ENCODE measurements at regions not wholly inside any gene's neighbourhood (a gene's known extent, or its start where the extent isn't known, plus 50 kb on each side); places are given as distances from the start of the nearest gene placed in this dataset.

DNA sequence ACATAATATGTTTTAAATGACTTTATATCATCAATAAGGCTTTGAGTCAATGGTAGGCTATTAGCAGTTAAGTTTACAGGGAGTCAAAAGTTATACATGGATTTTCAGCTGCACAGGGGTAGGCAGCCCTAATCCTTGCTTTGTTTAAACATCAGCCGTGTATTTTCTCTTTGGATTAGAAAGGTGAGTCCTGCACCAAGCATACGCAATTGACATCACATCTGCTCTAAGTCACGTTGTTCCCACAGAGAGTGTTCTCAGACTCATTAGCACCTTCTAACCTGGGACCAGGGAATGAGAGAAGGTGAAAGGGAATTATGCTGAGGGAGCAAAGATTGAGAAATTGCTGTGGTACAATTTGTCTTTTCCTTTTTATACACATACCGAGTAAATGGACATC is 148.6 kb upstream of the ZNF804B start:
- no TSS peak for BruUV-seq (replicated peaks)
- ChIA-PET CTCF (no interaction called here), POLR2A (ENCODE audit: unreplicated experiment) (no interaction called here)
- no peaks in the 10 kb centered on the region for H3K9me3 ChIP-seq (ENCODE audit: low read length)
- H3K9me2 ChIP-seq (replicated peaks; ENCODE audit: low read length), result no peaks in the 10 kb centered on the region
- H3K36me3 ChIP-seq (ENCODE audit: low read depth, low read length), result no peaks in the 10 kb centered on the region
- ATAC-seq (no peak), DNase-seq (no peak)
- H3F3A ChIP-seq (ENCODE audit: low read length, unreplicated experiment), result no peaks in the 10 kb centered on the region
- no peaks in the 10 kb centered on the region for H3K79me2 ChIP-seq (ENCODE audit: low read length)
- H2AFZ ChIP-seq (ENCODE audit: low read length), result no peak overlapping the region
- no peak overlapping the region for H3K4me3 ChIP-seq (ENCODE audit: low read length)
- intact Hi-C loops (cut with micrococcal nuclease), result no loop called here
- H3K9ac ChIP-seq (ENCODE audit: low read length), result no peak overlapping the region
- no peaks in the 10 kb centered on the region for H4K20me1 ChIP-seq (ENCODE audit: low read length)
- no peak for TF ChIP-seq EZH2 (IDR thresholded peaks at IDR 0.05; ENCODE audit: low read length, unreplicated experiment)
- TF ChIP-seq, protein P1, sequence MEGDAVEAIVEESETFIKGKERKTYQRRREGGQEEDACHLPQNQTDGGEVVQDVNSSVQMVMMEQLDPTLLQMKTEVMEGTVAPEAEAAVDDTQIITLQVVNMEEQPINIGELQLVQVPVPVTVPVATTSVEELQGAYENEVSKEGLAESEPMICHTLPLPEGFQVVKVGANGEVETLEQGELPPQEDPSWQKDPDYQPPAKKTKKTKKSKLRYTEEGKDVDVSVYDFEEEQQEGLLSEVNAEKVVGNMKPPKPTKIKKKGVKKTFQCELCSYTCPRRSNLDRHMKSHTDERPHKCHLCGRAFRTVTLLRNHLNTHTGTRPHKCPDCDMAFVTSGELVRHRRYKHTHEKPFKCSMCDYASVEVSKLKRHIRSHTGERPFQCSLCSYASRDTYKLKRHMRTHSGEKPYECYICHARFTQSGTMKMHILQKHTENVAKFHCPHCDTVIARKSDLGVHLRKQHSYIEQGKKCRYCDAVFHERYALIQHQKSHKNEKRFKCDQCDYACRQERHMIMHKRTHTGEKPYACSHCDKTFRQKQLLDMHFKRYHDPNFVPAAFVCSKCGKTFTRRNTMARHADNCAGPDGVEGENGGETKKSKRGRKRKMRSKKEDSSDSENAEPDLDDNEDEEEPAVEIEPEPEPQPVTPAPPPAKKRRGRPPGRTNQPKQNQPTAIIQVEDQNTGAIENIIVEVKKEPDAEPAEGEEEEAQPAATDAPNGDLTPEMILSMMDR (conservative IDR thresholded peaks at IDR 0.05; ENCODE audit: low read depth, low read length), result no peak
- TF ChIP-seq EZH2phosphoT487 (IDR thresholded peaks at IDR 0.05; ENCODE audit: borderline replicate concordance, low read length), result no peak
- 0 out of 2 replicates have a peak, but pooled peaks cover 7% of the 10 kb centered on the region for H3K27me3 ChIP-seq (ENCODE audit: low read length)
- no peak overlapping the region for H3K4me2 ChIP-seq (ENCODE audit: low read length)
- no peaks in the 10 kb centered on the region for H3K4me1 ChIP-seq (ENCODE audit: insufficient read depth, low read length)
- no peak overlapping the region for H3K27ac ChIP-seq (ENCODE audit: low read length)

DNA sequence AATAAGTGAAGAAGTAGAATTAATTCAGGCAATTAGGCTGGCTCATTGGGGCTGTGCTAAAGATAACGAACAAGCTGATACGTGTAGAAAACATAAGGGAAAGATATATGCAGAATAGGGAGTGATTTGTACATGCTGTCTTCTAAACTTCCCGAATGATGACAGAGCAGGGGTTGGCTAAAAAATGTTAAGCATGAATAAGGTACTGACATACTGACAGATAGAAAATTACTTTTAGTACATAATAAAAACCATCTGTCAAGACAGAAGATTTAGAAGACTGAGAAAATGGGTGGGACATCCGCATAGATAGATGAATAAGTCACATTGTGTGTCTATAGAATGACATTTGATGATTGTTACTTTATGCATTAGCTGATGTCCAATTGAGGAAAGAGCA is 158.8 kb upstream of the ZNF804B start:
- H3K9me3 ChIP-seq (ENCODE audit: low read length), result no peaks in the 10 kb centered on the region
- no TSS peak for BruUV-seq (replicated peaks)
- H3K36me3 ChIP-seq (ENCODE audit: low read depth, low read length), result no peaks in the 10 kb centered on the region
- no peak overlapping the region for H3K4me3 ChIP-seq (ENCODE audit: low read length)
- no peak for ATAC-seq
- H3K27me3 ChIP-seq (ENCODE audit: low read length), result 0 out of 2 replicates have a peak, but pooled peaks cover 5% of the 10 kb centered on the region
- no peaks in the 10 kb centered on the region for H3K9me2 ChIP-seq (replicated peaks; ENCODE audit: low read length)
- TF ChIP-seq EZH2 (IDR thresholded peaks at IDR 0.05; ENCODE audit: low read length, unreplicated experiment), result no peak
- TF ChIP-seq EZH2phosphoT487 (IDR thresholded peaks at IDR 0.05; ENCODE audit: borderline replicate concordance, low read length), result no peak
- TF ChIP-seq, protein P1 (conservative IDR thresholded peaks at IDR 0.05; ENCODE audit: low read depth, low read length), result no peak
- H3K4me1 ChIP-seq (ENCODE audit: insufficient read depth, low read length), result no peaks in the 10 kb centered on the region
- no peaks in the 10 kb centered on the region for H3F3A ChIP-seq (ENCODE audit: low read length, unreplicated experiment)
- H3K79me2 ChIP-seq (ENCODE audit: low read length), result no peaks in the 10 kb centered on the region
- CTCF ChIA-PET, result no interaction called here
- intact Hi-C loops (cut with micrococcal nuclease), result no loop called here
- POLR2A ChIA-PET (ENCODE audit: unreplicated experiment), result no interaction called here
- H3K4me2 ChIP-seq (ENCODE audit: low read length), result no peak overlapping the region
- H3K27ac ChIP-seq (ENCODE audit: low read length), result no peak overlapping the region
- H3K9ac ChIP-seq (ENCODE audit: low read length), result no peak overlapping the region
- no peak for DNase-seq
- H4K20me1 ChIP-seq (ENCODE audit: low read length), result no peaks in the 10 kb centered on the region
- no peak overlapping the region for H2AFZ ChIP-seq (ENCODE audit: low read length)

DNA sequence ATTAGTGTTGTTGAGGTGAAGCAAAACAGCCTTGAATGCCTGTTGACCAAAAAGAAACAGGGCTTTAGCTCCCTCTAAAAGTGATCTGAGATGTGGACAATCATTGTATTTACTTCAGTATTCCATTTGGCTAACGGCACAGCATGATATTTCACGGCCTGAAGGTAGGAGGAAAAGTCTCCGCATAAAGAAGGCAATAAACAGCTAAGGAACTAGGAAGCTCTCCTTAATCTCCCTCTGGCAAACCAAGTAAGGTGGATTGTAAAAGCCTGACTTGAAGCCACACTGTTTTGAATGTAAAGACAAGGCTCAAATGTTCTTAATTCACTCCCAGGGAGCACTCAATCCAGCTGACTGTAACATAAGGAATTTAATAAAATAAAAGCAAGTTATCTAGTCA is 160.0 kb upstream of the ZNF804B start:
- no peaks in the 10 kb centered on the region for H3K9me2 ChIP-seq (replicated peaks; ENCODE audit: low read length)
- no peaks in the 10 kb centered on the region for H4K20me1 ChIP-seq (ENCODE audit: low read length)
- no peaks in the 10 kb centered on the region for H3K36me3 ChIP-seq (ENCODE audit: low read depth, low read length)
- ChIA-PET CTCF (no interaction called here), POLR2A (ENCODE audit: unreplicated experiment) (no interaction called here)
- 0 out of 2 replicates have a peak, but pooled peaks cover 5% of the 10 kb centered on the region for H3K27me3 ChIP-seq (ENCODE audit: low read length)
- ATAC-seq, result no peak
- no peak overlapping the region for H3K4me2 ChIP-seq (ENCODE audit: low read length)
- DNase-seq, result no peak
- intact Hi-C loops (cut with micrococcal nuclease), result no loop called here
- no peak for TF ChIP-seq EZH2phosphoT487 (IDR thresholded peaks at IDR 0.05; ENCODE audit: borderline replicate concordance, low read length)
- TF ChIP-seq EZH2 (IDR thresholded peaks at IDR 0.05; ENCODE audit: low read length, unreplicated experiment), result no peak
- TF ChIP-seq, protein P1 (conservative IDR thresholded peaks at IDR 0.05; ENCODE audit: low read depth, low read length), result no peak
- H3K4me1 ChIP-seq (ENCODE audit: insufficient read depth, low read length), result no peaks in the 10 kb centered on the region
- BruUV-seq (replicated peaks), result no TSS peak
- H3K9ac ChIP-seq (ENCODE audit: low read length), result no peak overlapping the region
- H2AFZ ChIP-seq (ENCODE audit: low read length), result no peak overlapping the region
- no peaks in the 10 kb centered on the region for H3K9me3 ChIP-seq (ENCODE audit: low read length)
- H3K79me2 ChIP-seq (ENCODE audit: low read length), result no peaks in the 10 kb centered on the region
- H3K4me3 ChIP-seq (ENCODE audit: low read length), result no peak overlapping the region
- no peak overlapping the region for H3K27ac ChIP-seq (ENCODE audit: low read length)
- H3F3A ChIP-seq (ENCODE audit: low read length, unreplicated experiment), result no peaks in the 10 kb centered on the region
